Activated CD8-positive, alpha-beta memory T cell treated with anti-CD3 and anti-CD28 coated beads for 36 hours (primary cell): ENCODE measurements at regions not wholly inside any gene's neighbourhood (a gene's known extent, or its start where the extent isn't known, plus 50 kb on each side); places are given as distances from the start of the nearest gene placed in this dataset.

Experiments used
- CTCF ChIA-PET: fragments of 350-600 bp; sonication (Branson Sonifier 250); formaldehyde crosslinking; loops from one replicate; lab custom pipeline; 2021; ENCODE audit warnings: antibody characterized with exemption; lab: Charles Lee
- POLR2A ChIA-PET: fragments of 350-600 bp; sonication (Branson Sonifier 250); formaldehyde crosslinking; loops from one replicate; lab custom pipeline; 2021; ENCODE audit warnings: antibody characterized with exemption; lab: Charles Lee

DNA sequence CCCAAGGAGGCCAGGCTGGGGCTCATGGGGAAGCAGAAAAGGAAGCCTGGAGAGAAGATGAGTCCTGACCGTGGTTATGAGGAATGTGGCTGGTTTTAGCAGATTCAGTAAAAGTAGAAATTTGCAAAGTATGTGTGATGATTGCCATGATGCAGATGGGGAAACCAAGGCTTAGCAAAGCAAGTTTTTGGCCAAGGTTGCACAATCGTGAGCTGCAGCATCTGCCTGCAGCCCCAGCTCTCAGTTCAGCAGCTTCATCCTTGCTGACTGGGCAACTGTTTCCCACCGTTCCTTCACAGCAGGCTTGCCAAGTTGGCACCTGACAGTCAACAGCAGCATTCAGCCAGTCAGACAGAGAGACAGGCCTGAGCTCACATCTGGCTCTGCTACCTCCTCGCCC, 656.7 kb downstream of the MED13L start:
- ChIA-PET POLR2A (no interaction called here), CTCF (no interaction called here)

- ChIA-PET CTCF (no interaction called here), POLR2A (no interaction called here)
These were observed 657.6 kb downstream of the MED13L start for GRCh38 chr12:115619889-115620288.

GRCh38 chr12:115619061-115619460, 658.4 kb downstream of the MED13L start:
- POLR2A ChIA-PET, result no interaction called here
- CTCF ChIA-PET, result no interaction called here

DNA sequence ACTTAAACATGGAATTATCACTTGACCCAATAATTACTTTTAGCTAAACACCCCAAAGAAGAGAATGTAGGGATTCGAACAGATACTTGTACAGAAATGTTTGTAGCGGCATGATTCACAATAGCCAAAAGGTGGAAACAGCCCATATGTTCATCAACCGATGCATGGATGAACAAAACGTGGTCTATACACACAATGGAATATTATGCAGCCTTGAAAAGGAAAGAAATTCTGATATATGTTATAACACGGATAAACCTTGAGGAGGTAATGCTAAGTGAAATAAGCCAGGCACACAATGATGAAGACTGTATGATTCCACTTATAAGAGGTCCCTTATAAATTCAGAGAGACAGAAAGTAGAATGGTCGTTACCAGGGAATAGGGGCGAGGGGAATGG, 659.4 kb downstream of the MED13L start:
- ChIA-PET CTCF (no interaction called here), POLR2A (no interaction called here)

- ChIA-PET CTCF (no interaction called here), POLR2A (no interaction called here)
These were observed 660.1 kb downstream of the MED13L start for GRCh38 chr12:115617391-115617790.

DNA sequence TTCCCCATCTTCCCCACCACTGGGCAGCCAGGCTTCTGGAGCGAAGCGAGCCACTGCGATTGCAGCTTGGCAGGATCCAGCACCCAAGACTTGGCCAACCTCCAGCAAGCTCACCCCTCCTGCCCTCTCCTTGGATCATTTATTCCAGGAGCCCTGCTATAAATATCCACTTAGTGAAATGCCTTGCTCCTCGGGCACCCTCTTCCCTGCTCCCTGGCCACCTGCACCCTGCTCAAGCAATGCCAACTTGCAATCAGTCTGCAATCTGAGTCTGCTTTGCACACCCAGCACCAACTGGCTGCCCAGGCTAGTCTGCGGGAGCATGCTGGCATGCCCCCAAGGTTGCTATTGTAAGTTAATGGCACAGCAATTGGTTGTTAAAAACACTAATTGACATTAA, 666.0 kb downstream of the MED13L start:
- ChIA-PET POLR2A (no interaction called here), CTCF (no interaction called here)

DNA sequence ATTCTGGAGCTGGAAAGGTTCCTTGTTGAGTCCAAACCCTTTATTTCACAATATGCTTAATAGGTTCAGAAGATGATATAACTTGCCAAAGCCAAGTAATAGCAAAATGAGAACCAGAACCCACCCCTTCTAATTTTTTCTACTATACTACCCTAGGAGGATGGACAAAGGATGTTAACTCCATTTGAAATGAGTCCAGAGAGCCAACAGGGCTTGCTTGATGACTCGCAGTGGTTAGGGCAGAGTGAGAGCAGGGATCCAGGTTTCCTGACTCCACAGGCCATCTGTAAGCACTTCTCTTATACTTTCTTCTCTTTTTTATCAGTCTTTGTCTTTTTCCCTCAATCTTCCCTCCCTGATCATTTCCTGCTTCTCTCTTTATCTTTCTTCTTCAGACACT, 668.1 kb downstream of the MED13L start:
- POLR2A ChIA-PET, result no interaction called here
- CTCF ChIA-PET, result no interaction called here

- CTCF ChIA-PET, result no interaction called here
- POLR2A ChIA-PET, result no interaction called here
These were observed 671.5 kb downstream of the MED13L start for GRCh38 chr12:115606040-115606439.

- POLR2A ChIA-PET, result no interaction called here
These were observed 678.4 kb downstream of the MED13L start for GRCh38 chr12:115598871-115599811.

DNA sequence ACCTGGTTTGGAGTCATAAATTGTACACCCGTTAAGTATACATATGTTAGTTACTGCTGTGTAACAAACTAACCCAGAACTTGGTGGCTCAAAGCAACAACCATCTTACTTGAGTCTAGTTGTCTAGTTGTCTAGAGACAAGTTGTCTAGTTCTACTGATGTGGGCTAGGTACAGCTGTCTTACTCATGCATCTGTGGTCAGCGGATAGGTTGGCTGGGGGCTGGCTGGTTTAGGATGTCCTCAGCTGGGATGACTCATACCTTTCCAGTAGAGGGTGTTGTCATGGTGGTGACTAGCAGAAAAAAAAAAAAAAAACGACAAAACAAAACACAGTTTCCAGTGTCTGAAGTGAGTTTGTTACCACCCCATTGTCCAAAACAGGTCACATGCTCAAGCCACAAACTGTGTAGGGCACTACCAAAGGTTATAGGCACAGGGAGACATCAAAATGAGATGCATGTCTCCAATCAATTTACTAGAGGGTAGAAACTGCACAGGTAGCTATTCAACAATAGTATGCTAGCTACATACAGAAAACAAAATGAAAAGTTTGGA, 680.3 kb downstream of the MED13L start:
- POLR2A ChIA-PET, result no interaction called here
- CTCF ChIA-PET, result no interaction called here

More at GRCh38 chr12:115598871-115599811, 678.4 kb downstream of the MED13L start:
- CTCF ChIA-PET, result no interaction called here

DNA sequence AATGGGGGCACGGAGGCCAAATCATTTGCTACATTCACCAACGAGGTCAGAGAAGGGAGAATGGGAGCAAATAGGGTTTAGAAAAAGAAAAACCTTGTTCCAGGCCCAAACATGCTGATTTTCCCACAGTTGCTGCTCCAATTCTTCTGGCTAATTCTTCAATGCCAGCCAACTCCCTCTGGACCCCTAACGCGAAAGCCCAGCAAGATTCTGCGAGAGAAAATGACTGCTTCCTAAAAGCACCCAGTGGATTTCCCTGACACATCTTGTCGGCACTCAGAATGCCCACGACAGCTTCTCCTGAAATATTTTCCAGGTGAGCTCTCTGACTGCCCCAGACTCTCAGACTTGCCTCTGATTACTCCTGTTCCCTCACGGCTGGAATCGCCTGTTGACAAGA, 689.4 kb downstream of the MED13L start:
- ChIA-PET CTCF (no interaction called here), POLR2A (no interaction called here)

DNA sequence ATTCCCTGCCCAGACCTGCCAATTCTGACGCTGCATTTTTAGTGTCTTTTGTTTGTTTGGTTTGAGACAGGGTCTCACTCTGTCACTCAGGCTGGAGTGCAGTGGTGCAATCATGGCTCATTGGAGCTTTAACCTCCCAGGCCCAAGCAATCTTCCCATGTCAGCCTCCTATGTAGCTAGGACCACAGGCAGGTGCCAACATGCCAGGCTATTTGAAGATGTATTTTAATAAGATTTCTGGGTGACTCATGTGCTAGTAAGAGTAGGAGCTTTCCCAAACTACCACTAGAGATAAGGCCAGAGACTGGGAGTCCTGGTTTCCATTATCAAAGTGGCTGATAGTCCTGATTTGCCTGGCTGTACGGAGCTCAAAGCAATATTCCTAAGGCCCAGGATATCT, 693.3 kb downstream of the MED13L start:
- ChIA-PET CTCF (no interaction called here), POLR2A (no interaction called here)

DNA sequence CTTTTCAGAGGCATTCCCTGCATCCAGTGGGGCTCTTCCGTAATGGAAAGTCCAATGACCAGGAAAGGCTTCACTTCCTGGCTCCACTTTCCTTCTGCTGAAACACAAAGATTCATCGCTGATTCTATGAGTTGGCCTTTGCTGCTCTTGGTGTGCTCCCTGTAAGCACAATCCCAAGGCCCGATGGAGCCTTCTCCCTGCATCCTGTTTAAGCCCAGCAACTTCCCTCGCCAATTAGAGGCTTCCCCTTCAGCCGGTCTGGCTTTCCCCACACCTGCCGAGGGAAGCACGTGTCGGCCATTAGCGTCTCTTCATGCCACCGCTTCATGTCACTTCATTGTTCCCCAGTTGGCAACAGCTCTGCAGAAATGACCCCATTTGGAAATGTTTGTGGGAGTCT, 693.9 kb downstream of the MED13L start:
- POLR2A ChIA-PET, result no interaction called here
- CTCF ChIA-PET, result no interaction called here

- ChIA-PET POLR2A (no interaction called here), CTCF (interaction anchor here (0.6 kb wide), 1 partner anchor 281 kb away, joined by 6 read pairs; no protein-coding TSS in a partner anchor)
These were observed 700.1 kb downstream of the MED13L start for GRCh38 chr12:115577401-115577800.

GRCh38 chr12:115574826-115575225, 702.7 kb downstream of the MED13L start:
- ChIA-PET POLR2A (no interaction called here), CTCF (no interaction called here)

DNA sequence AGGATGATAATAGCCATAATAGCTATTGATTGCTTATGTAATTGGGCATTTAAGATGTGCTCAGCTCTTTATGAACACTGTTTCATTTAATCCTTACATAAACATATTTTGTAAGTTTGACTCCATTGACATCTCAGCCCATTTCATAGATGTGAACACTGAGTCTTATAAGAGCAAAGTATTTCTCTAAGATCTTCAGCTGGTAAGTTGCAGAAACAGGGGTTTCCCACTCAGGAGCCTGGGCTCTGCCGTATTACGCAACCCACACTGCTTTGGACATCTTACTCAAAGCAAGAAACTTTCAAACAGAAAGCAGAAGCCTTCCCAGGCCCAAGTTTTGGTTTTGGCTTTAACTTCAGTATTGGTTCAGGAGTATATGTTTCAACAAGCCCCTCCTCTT, 705.1 kb downstream of the MED13L start:
- ChIA-PET POLR2A (no interaction called here), CTCF (no interaction called here)

GRCh38 chr12:115571446-115571845, 706.0 kb downstream of the MED13L start:
- ChIA-PET CTCF (no interaction called here), POLR2A (no interaction called here)

- ChIA-PET POLR2A (no interaction called here), CTCF (no interaction called here)
These were observed 706.5 kb downstream of the MED13L start for GRCh38 chr12:115571027-115571426.

GRCh38 chr12:115570069-115570777, 707.3 kb downstream of the MED13L start:
- ChIA-PET CTCF (no interaction called here), POLR2A (no interaction called here)

- ChIA-PET POLR2A (no interaction called here), CTCF (no interaction called here)
These were observed 708.0 kb downstream of the MED13L start for GRCh38 chr12:115569345-115570068.
